HepG2 (cell line): ENCODE measurements at regions not wholly inside any gene's neighbourhood (a gene's known extent, or its start where the extent isn't known, plus 50 kb on each side); places are given as distances from the start of the nearest gene placed in this dataset.

Experiments
- ZNF335 ChIP-seq: sonication (generic); formaldehyde crosslinking; IDR thresholded peaks from 2 replicates; pipeline ENCODE4 v1.4.0; 2020; ENCODE audit warnings: missing genetic modification reagents

DNA sequence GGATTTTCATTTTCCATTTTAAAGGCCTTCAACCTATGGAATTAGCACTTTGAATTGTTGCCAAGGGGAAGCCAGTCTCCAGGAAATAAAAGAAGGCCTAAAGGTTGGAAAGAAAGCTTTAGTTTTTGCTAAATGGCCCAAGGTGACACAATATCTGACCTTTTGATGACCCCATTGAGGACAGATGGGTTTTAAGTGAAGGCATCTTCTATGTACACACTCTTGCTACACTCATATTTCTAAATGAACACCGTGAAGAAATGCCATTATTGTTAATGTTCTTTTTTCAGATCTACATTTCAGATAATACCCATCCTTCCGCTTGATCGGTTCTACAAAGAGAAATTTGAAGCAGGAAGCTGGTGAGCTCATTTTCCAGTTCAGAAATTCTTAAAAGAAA lies 162.8 kb upstream of the POU3F4 start (continued):
- no peak for TF ChIP-seq ZNF335 (CRISPR knock-in tag)
- TF ChIP-seq, all 625 proteins: peak for 0
